ENCODE measurements at regions not wholly inside any gene's neighbourhood (a gene's known extent, or its start where the extent isn't known, plus 50 kb on each side); places are given as distances from the start of the nearest gene placed in this dataset.

DNA sequence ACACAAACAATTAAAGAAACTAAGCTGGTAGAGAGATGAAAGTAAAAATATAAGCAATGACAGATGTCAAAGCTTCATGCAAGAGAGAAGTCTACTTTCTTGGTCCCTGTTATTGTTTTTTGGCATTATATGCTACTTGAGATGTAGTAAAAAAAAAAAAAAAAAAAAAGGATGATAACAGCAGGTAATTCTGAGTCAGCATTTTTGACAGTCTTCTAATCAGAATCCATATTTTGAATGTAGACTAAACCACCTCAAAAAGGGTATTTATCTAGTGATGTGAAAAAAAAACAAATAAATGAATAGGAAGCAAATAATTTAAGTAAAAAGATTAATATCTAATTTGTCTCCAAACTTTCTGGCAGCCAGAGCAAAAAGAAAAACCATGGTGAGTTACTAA, 422.2 kb upstream of the CPEB2 start:
- no peak for DNase-seq
- H3T11ph ChIP-seq (ENCODE audit: low read length) = no peak overlapping the region
- H3K4ac ChIP-seq (ENCODE audit: low read depth, low read length) = no peak overlapping the region
- H3K18ac ChIP-seq (ENCODE audit: insufficient read length, low read depth, low read length) = no peak overlapping the region
- no peak overlapping the region for H2AFZ ChIP-seq (ENCODE audit: low read length)
- Mint-ChIP-seq H3K27ac (no peak overlapping the region), H3K4me3 (no peak overlapping the region), H3K27me3 (ENCODE audit: low read depth) (no peaks in the 10 kb centered on the region; the same call in 1 of the 2 replicates), H3K4me1 (no peaks in the 10 kb centered on the region), H3K9me3 (no peaks in the 10 kb centered on the region), H3K36me3 (ENCODE audit: insufficient read depth in 1 of 3, low read depth in 3 of 3) (no peaks in the 10 kb centered on the region)
- H4K20me1 ChIP-seq (ENCODE audit: control insufficient read depth, insufficient read depth, insufficient read length) = no peaks in the 10 kb centered on the region
- H3K4me2 ChIP-seq (ENCODE audit: insufficient read depth, insufficient read length, low read length) = no peak overlapping the region
- no peaks in the 10 kb centered on the region for H3K79me1 ChIP-seq (ENCODE audit: insufficient read depth, low read depth, low read length, poor library complexity, severe bottlenecking)
- H2BK12ac ChIP-seq (ENCODE audit: insufficient read length, low read depth, low read length) = no peak overlapping the region
- H4K8ac ChIP-seq (replicated peaks; ENCODE audit: insufficient read length, low read depth, low read length) = no peak overlapping the region
- H4K91ac ChIP-seq (ENCODE audit: insufficient read length, low read depth, low read length) = no peak overlapping the region
- H3K56ac ChIP-seq (ENCODE audit: insufficient read length, low read depth, low read length) = no peak overlapping the region
- H3K27me3 ChIP-seq (ENCODE audit: insufficient read depth, low read length) = no peaks in the 10 kb centered on the region
- no peaks in the 10 kb centered on the region for H3K9me3 ChIP-seq (ENCODE audit: control insufficient read depth, low read depth, low read length)
- H2BK5ac ChIP-seq (ENCODE audit: insufficient read length, low read length) = no peak overlapping the region
- TF ChIP-seq CTCF (conservative IDR thresholded peaks at IDR 0.05) = no peak
- H2BK15ac ChIP-seq (ENCODE audit: low read depth, low read length) = no peak overlapping the region
- no peak overlapping the region for H2AK5ac ChIP-seq (ENCODE audit: insufficient read length, low read length)
- H3K9ac ChIP-seq (ENCODE audit: extremely low read depth, insufficient read length, low read length) = no peak overlapping the region
- H4K5ac ChIP-seq (ENCODE audit: insufficient read length, low read depth, low read length) = no peak overlapping the region
- H2BK20ac ChIP-seq (ENCODE audit: low read depth, low read length, poor library complexity, severe bottlenecking) = no peak overlapping the region
- no peaks in the 10 kb centered on the region for H3K79me2 ChIP-seq (ENCODE audit: insufficient read depth, low read length)
- no peaks in the 10 kb centered on the region for H3K4me1 ChIP-seq (ENCODE audit: insufficient read depth, low read length)
- H3K27ac ChIP-seq (ENCODE audit: insufficient read length, low read depth, low read length) = no peak overlapping the region
- no peak overlapping the region for H2BK120ac ChIP-seq (ENCODE audit: low read depth, low read length, poor library complexity, severe bottlenecking)
- H3K23ac ChIP-seq (ENCODE audit: insufficient read length, low read depth, low read length) = no peak overlapping the region
- no peaks in the 10 kb centered on the region for H3K23me2 ChIP-seq (ENCODE audit: insufficient read length, low read depth, low read length, poor library complexity, severe bottlenecking)
- H3K14ac ChIP-seq (ENCODE audit: insufficient read depth, low read length) = no peak overlapping the region

All from H9 (cell line).